Lung (tissue), 11 donors: ENCODE measurements at regions not wholly inside any gene's neighbourhood (a gene's known extent, or its start where the extent isn't known, plus 50 kb on each side); places are given as distances from the start of the nearest gene placed in this dataset.

Experiments used
- ATAC-seq: fragments of 200-7000 bp; cut with Tn5 transposase; one replicate; pipeline ENCODE4 v1.9.1; 2020; ENCODE audit warnings: moderate number of reproducible peaks; ENCODE audit not compliant: insufficient read depth, low FRiP score
- DNase-seq, 3 donors: peaks; one replicate each; pipeline ENCODE4 v3.0.0-alpha.2; 2013 to 2017
- H3K27ac ChIP-seq, 2 donors: one replicate each; pipeline ENCODE4 v1.5.1; 2013; ENCODE audit warnings: mild to moderate bottlenecking in 2 of 2, moderate library complexity in 2 of 2, control low read depth in 1 of 2, inconsistent platforms in 1 of 2, low read depth in 1 of 2, low read length in 1 of 2
- H3K27me3 ChIP-seq, 3 donors: one replicate each; pipeline ENCODE4 v1.5.1; 2013; ENCODE audit warnings: low read length in 2 of 3; ENCODE audit not compliant: control insufficient read depth in 3 of 3, insufficient read depth in 3 of 3
- H3K36me3 ChIP-seq, 4 donors: one replicate each; pipeline ENCODE4 v1.5.1; 2013; ENCODE audit warnings: low read length in 4 of 4, mild to moderate bottlenecking in 1 of 4, moderate library complexity in 1 of 4; ENCODE audit not compliant: control insufficient read depth in 4 of 4, insufficient read depth in 4 of 4
- H3K4me1 ChIP-seq, 5 donors: one replicate each; pipeline ENCODE4 v1.5.1; 2013; ENCODE audit warnings: low read length in 5 of 5, mild to moderate bottlenecking in 2 of 5, moderate library complexity in 1 of 5; ENCODE audit not compliant: control insufficient read depth in 5 of 5, insufficient read depth in 5 of 5
- H3K4me3 ChIP-seq: one replicate; pipeline ENCODE4 v1.5.1; 2013; ENCODE audit warnings: mild to moderate bottlenecking, control low read depth, moderate library complexity
- H3K9ac ChIP-seq, 2 donors: one replicate each; pipeline ENCODE4 v1.5.1; 2013; ENCODE audit warnings: low read length in 2 of 2, control low read depth in 1 of 2; ENCODE audit not compliant: insufficient read depth in 1 of 2
- H3K9me3 ChIP-seq, 4 donors: one replicate each; pipeline ENCODE4 v1.5.1; 2013; ENCODE audit warnings: low read length in 3 of 4, mild to moderate bottlenecking in 1 of 4, moderate library complexity in 1 of 4; ENCODE audit not compliant: control insufficient read depth in 4 of 4, insufficient read depth in 3 of 4
- WGBS, 2 donors: extraction: QIAGEN DNeasy Blood & Tissue Kit; methylation state at CpG; one replicate each; pipeline ENCODE4 v1.1.7; 2013; 5-methylcytosine and 5-hydroxymethylcytosine counted together
- TF ChIP-seq, protein P1 (sequence below): IDR thresholded peaks from 2 replicates; pipeline ENCODE4 v1.5.1; 2012; ENCODE audit warnings: mild to moderate bottlenecking; ENCODE audit errors: control extremely low read depth, extremely low read depth
- donor health status: control.
- donor health status: control.
- donor health status: Bipolar disorder and iron deficiency.
- donor health status: healthy.
- donor health status: DM: yes; HTN: yes; CAD: no.

DNA sequence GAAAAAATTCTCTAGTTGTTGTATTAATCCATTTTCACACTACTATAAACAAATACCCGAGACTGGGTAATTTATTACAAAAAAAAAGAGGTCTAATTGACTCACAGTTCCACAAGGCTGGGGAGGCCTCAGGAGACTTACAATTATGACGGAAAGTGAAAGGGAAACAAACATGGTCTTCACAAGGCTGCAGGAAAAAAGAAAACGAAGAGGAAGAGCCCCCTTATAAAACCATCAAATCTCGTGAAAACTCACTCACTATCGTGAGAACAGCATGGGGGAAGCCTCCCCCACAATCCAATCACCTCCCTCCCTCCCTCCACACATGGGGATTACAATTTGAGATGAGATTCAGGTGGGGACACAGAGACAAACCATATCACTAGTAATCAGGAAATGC, 61.7 kb upstream of the SPTBN1 start:
- no peak overlapping the region for H3K9ac ChIP-seq
- H3K36me3 ChIP-seq, result no peaks in the 10 kb centered on the region
- TF ChIP-seq, protein P1, sequence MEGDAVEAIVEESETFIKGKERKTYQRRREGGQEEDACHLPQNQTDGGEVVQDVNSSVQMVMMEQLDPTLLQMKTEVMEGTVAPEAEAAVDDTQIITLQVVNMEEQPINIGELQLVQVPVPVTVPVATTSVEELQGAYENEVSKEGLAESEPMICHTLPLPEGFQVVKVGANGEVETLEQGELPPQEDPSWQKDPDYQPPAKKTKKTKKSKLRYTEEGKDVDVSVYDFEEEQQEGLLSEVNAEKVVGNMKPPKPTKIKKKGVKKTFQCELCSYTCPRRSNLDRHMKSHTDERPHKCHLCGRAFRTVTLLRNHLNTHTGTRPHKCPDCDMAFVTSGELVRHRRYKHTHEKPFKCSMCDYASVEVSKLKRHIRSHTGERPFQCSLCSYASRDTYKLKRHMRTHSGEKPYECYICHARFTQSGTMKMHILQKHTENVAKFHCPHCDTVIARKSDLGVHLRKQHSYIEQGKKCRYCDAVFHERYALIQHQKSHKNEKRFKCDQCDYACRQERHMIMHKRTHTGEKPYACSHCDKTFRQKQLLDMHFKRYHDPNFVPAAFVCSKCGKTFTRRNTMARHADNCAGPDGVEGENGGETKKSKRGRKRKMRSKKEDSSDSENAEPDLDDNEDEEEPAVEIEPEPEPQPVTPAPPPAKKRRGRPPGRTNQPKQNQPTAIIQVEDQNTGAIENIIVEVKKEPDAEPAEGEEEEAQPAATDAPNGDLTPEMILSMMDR, result no peak
- H3K27ac ChIP-seq, result no peak overlapping the region
- H3K4me3 ChIP-seq, result no peak overlapping the region
- no peak for ATAC-seq
- H3K27me3 ChIP-seq, result no peaks in the 10 kb centered on the region
- DNase-seq, result no peak
- WGBS, 2 donors, result 54 to 57% methylated on average over 5 of the region's 5 CpGs
- H3K4me1 ChIP-seq, result no peaks in the 10 kb centered on the region
- no peaks in the 10 kb centered on the region for H3K9me3 ChIP-seq

DNA sequence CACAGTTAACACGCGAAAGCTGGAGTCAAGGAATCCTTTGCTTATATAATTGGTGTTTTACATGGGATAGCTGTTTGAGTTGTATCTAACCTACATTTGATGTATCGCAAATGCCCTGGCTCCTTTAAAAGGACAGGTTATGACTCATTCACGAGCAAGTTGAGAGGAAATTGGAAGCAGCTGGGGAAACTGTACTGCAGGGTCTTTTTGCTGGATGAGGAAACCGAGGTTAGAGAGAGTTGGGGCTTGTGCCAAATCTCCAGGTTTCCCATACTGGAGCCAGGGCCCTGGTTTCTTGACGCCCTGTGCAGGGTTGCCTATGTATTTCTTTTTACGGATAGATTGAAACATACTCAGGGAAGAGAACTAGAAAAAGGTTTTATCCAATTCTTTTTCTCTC, 60.0 kb upstream of the SPTBN1 start:
- TF ChIP-seq, protein P1, result no peak
- no peaks in the 10 kb centered on the region for H3K36me3 ChIP-seq
- H3K4me3 ChIP-seq, result no peak overlapping the region
- ATAC-seq (no peak), DNase-seq (no peak)
- H3K9ac ChIP-seq, result no peak overlapping the region
- no peak overlapping the region for H3K27ac ChIP-seq
- no peaks in the 10 kb centered on the region for H3K9me3 ChIP-seq
- no peaks in the 10 kb centered on the region for H3K27me3 ChIP-seq
- peaks cover 0 to under 1% (median 0%) of the 10 kb centered on the region in 5 donors for H3K4me1 ChIP-seq
- 74 to 80% methylated on average over 7 of the region's 7 CpGs for WGBS, 2 donors

DNA sequence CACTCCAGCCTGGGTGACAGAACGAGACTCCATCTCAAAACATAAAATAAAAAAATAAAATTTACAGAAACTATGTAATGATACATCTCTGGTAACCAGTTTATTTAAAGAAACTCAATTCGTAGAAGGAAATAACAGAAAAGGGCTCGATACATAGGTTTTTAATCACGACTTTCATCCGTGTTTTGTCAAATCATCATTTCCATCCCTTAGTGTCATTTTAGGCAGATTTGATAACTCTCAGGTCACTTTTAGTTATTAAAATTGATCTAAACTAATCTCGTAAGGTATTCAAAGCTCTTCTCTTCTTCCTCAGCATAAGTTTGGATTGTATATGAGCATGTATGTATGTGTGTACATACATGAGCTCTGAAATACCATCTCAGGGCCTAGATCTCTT, 59.3 kb upstream of the SPTBN1 start:
- H3K27ac ChIP-seq, result no peak overlapping the region
- H3K9ac ChIP-seq, result no peak overlapping the region
- H3K9me3 ChIP-seq, result no peaks in the 10 kb centered on the region
- no peaks in the 10 kb centered on the region for H3K27me3 ChIP-seq
- peaks cover 0 to 4% (median 1%) of the 10 kb centered on the region in 5 donors for H3K4me1 ChIP-seq
- H3K36me3 ChIP-seq, result no peaks in the 10 kb centered on the region
- no peak overlapping the region for H3K4me3 ChIP-seq
- no peak for ATAC-seq
- WGBS, 2 donors, result 97 to 98% methylated on average over 6 of the region's 6 CpGs
- TF ChIP-seq, protein P1, result no peak
- DNase-seq, result no peak

DNA sequence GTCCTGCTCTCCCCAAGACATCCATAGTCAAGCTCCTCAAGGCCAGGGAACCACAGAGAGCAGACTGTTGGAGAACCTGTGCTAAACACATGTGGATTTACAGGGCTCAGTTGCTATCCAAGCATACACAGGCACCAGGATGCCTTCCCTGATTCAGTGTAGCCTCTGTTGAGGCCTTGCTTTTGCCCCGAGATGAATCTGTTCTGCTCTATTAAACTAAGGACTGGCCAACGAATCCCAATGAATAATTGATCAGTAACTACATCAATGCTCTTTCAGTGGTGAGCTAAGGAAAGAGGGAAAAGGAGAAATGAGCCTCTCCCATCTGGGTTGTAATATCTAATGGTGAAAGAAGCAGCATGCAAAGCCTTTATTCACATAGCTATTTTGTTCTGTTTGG, 58.7 kb upstream of the SPTBN1 start:
- no peaks in the 10 kb centered on the region for H3K27me3 ChIP-seq
- no peak overlapping the region for H3K9ac ChIP-seq
- peaks cover 0 to 7% (median 5%) of the 10 kb centered on the region in 5 donors for H3K4me1 ChIP-seq
- no peak overlapping the region for H3K27ac ChIP-seq
- WGBS, 2 donors, result 50 to 93% methylated on average over 2 of the region's 2 CpGs
- H3K9me3 ChIP-seq, result no peaks in the 10 kb centered on the region
- TF ChIP-seq, protein P1, result no peak
- no peak for ATAC-seq
- no peaks in the 10 kb centered on the region for H3K36me3 ChIP-seq
- H3K4me3 ChIP-seq, result no peak overlapping the region
- no peak for DNase-seq
